ENCODE measurements at regions not wholly inside any gene's neighbourhood (a gene's known extent, or its start where the extent isn't known, plus 50 kb on each side); places are given as distances from the start of the nearest gene placed in this dataset.

GRCh38 chr20:1805816-1806215 is 89.4 kb upstream of the SIRPA start:
- DNase-seq = no peak
- Histone ChIP-seq H3K4me3 (no peak overlapping the region), H3K4me1 (peaks cover 33% of the 10 kb centered on the region), H3K27ac (no peak overlapping the region), H3K36me3 (no peaks in the 10 kb centered on the region), H3K27me3 (ENCODE audit: low read depth) (peaks cover 27% of the 10 kb centered on the region), H3K9me3 (no peaks in the 10 kb centered on the region)
- intact Hi-C loops (cut with DNase I) = no loop called here
- no peak for ATAC-seq
- TF ChIP-seq CTCF (IDR thresholded peaks at IDR 0.05) = no peak

GRCh38 chr20:1805161-1805581 is 90.0 kb upstream of the SIRPA start:
- no peaks in the 10 kb centered on the region for H3K9me3 ChIP-seq
- intact Hi-C loops (cut with DNase I) = no loop called here
- H3K27ac ChIP-seq = no peak overlapping the region
- ATAC-seq (no peak), DNase-seq (no peak)
- TF ChIP-seq CTCF (IDR thresholded peaks at IDR 0.05) = no peak
- H3K4me3 ChIP-seq = no peak overlapping the region
- no peaks in the 10 kb centered on the region for H3K36me3 ChIP-seq
- H3K27me3 ChIP-seq (ENCODE audit: low read depth) = peaks cover 27% of the 10 kb centered on the region
- H3K4me1 ChIP-seq = peaks cover 27% of the 10 kb centered on the region

DNA sequence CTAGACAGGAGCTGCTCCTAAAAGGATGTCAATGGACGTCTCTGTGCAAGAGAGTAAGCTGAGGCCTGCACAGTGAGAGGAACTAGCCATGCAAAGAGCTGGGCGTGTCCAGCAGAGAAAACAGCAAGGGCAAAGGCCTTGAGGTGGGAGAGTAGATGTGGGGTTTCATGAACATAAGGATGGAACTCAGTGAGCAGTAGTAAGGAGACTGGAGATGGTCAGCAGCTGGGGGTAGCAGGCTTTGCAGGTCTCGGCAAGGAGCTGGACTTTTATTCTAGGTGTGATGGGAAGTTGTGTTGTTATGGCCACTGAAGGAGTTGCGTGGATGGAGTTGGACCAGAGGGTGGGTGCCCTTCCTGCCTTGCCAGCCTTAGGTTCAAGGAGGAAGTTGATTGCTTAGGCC is 90.7 kb upstream of the SIRPA start:
- no peaks in the 10 kb centered on the region for H3K36me3 ChIP-seq
- peak overlapping the region; percentile 91 for H3K27ac ChIP-seq
- peaks cover 27% of the 10 kb centered on the region for H3K27me3 ChIP-seq (ENCODE audit: low read depth)
- intact Hi-C loops (cut with DNase I) = no loop called here
- H3K9me3 ChIP-seq = no peaks in the 10 kb centered on the region
- no peak for TF ChIP-seq CTCF (IDR thresholded peaks at IDR 0.05)
- no peak for DNase-seq
- no peak for ATAC-seq
- H3K4me1 ChIP-seq = peaks cover 27% of the 10 kb centered on the region
- peak overlapping the region; percentile 65 for H3K4me3 ChIP-seq

DNA sequence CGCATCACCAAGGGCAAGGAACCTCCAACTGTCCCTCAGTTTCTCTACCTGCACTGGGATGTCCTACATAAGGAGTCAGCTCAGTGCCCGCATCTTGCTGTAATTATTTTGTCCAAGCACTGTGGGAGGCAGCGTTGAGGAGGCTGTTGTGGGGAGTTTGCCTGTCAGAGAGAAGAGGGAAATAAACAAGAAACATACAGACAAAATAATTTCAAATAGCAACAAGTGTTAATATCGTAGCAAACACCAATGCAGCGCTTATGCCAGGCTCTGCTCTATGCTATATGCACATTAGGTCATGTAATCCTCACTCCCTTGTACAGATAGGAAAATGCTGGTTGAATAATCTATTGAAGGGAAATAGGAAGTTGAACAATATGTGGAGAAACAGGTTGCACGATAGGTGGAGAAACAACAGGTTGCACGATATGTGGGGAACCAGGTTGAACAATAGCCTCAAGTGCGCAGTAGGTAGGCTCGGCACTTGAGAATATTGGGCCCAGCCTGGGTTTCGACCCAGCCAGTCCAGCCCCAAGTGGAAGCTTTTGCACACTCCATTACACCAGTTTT is 91.2 kb upstream of the SIRPA start:
- no peak for TF ChIP-seq CTCF (IDR thresholded peaks at IDR 0.05)
- Histone ChIP-seq H3K9me3 (no peaks in the 10 kb centered on the region), H3K36me3 (no peaks in the 10 kb centered on the region), H3K27me3 (ENCODE audit: low read depth) (peaks cover 27% of the 10 kb centered on the region), H3K4me3 (peak overlapping the region; percentile 65), H3K4me1 (peaks cover 27% of the 10 kb centered on the region), H3K27ac (peak overlapping the region; percentile 91)
- intact Hi-C loops (cut with DNase I) = no loop called here
- peak in 1 of 2 donors; percentile 5 for ATAC-seq
- no peak for DNase-seq

DNA sequence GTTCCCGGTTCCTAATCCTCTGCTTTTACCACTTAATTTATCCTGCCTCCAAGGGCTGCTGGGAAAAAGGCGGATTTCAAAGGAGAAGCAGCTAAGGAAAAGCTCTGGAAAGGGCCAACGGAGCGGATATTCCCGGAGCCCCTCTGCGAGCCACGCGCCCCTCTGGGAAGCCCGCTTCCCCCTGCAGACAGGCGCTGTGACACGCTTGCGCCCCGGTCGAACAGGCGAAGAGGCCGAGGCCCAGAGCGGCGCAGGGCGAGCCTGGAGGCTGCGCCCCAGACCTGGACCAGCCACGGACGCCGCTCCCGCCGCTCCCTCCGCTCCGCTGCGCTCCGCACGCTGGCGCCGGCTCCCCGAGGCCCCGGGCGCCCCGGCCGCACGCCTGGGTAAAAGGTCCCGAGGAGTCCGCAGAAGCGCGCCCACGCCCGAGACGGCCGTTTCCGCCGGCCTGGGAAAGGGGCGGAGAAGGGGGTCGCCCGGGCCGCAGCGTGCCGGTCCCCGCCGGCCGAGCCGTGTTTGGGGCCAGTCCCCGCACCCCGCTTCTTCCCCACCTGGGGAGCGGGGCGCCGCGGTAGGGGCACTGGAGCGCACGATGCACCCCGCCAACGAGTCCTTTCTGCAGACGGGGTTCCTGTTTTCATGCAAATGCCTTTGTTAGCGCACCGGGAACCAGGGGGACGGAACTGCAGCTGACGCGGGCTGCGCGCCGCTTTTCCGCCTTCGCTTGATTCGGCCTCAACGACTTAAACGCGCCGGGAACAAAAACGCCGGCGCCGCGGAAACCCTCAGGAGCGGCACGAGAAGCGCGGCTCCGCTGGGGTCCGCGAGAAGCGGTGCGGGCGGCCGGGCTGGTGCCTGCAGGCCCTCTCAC is 91.9 kb upstream of the SIRPA start:
- Histone ChIP-seq H3K27me3 (ENCODE audit: low read depth) (peaks cover 27% of the 10 kb centered on the region), H3K27ac (peak overlapping the region; percentile 91), H3K4me3 (peak overlapping the region; percentile 65), H3K9me3 (no peaks in the 10 kb centered on the region), H3K4me1 (peaks cover 27% of the 10 kb centered on the region), H3K36me3 (no peaks in the 10 kb centered on the region)
- ATAC-seq = peak; percentile 74 to 80
- intact Hi-C loops (cut with DNase I) = no loop called here
- no peak for TF ChIP-seq CTCF (IDR thresholded peaks at IDR 0.05)
- peak; percentile 88 for DNase-seq
